Fibroblast of gingiva (primary cell): ENCODE measurements at regions not wholly inside any gene's neighbourhood (a gene's known extent, or its start where the extent isn't known, plus 50 kb on each side); places are given as distances from the start of the nearest gene placed in this dataset.
A peak's percentile ranks its signal among the peaks of the same experiment; 100 is the strongest.

Experiments used
- DNase-seq: peaks from one replicate; pipeline ENCODE4 v3.0.0-alpha.2; 2011; ENCODE audit warnings: low read depth

- DNase-seq = no peak
Measured at GRCh38 chr12:124504273-124505000, 63.0 kb downstream of the NCOR2 start.

- no peak for DNase-seq
Measured at GRCh38 chr12:124503305-124503704, 64.1 kb downstream of the NCOR2 start.

- DNase-seq = no peak
Measured at GRCh38 chr12:124502379-124502778, 65.0 kb downstream of the NCOR2 start.

GRCh38 chr12:124501827-124502226 lies 65.6 kb downstream of the NCOR2 start:
- no peak for DNase-seq

GRCh38 chr12:124501112-124501561 lies 66.3 kb downstream of the NCOR2 start:
- no peak for DNase-seq

GRCh38 chr12:124499898-124500244 lies 67.5 kb downstream of the NCOR2 start:
- no peak for DNase-seq

GRCh38 chr12:124499190-124499753 lies 68.1 kb downstream of the NCOR2 start:
- DNase-seq = no peak

GRCh38 chr12:124498275-124499189 lies 68.9 kb downstream of the NCOR2 start:
- peak; percentile 87 for DNase-seq

GRCh38 chr12:124497658-124498057 lies 69.8 kb downstream of the NCOR2 start:
- DNase-seq = peak; percentile 81

GRCh38 chr12:124497039-124497438 lies 70.4 kb downstream of the NCOR2 start:
- peak; percentile 57 for DNase-seq

GRCh38 chr12:124496584-124496983 lies 70.8 kb downstream of the NCOR2 start:
- no peak for DNase-seq

- no peak for DNase-seq
Measured at GRCh38 chr12:124495194-124495983, 72.0 kb downstream of the NCOR2 start.

GRCh38 chr12:124494751-124495129 lies 72.7 kb downstream of the NCOR2 start:
- no peak for DNase-seq

GRCh38 chr12:124493809-124494750 lies 73.3 kb downstream of the NCOR2 start:
- DNase-seq = no peak

- no peak for DNase-seq
Measured at GRCh38 chr12:124492879-124493808, 74.3 kb downstream of the NCOR2 start.

GRCh38 chr12:124491856-124492420 lies 75.5 kb downstream of the NCOR2 start:
- no peak for DNase-seq

GRCh38 chr12:124491310-124491709 lies 76.1 kb downstream of the NCOR2 start:
- DNase-seq = no peak

GRCh38 chr12:124490584-124491305 lies 76.7 kb downstream of the NCOR2 start:
- no peak for DNase-seq
